Testis (tissue), 2 donors: ENCODE measurements at regions not wholly inside any gene's neighbourhood (a gene's known extent, or its start where the extent isn't known, plus 50 kb on each side); places are given as distances from the start of the nearest gene placed in this dataset.

Experiments
- POLR2A ChIP-seq: fragments of 450-650 bp; IDR thresholded peaks from one replicate; pipeline ENCODE4 v1.6.1; 2017; ENCODE audit warnings: antibody characterized with exemption, mild to moderate bottlenecking, moderate library complexity
- TF ChIP-seq, protein P1 (sequence below), 3 experiments: fragments of 450-650 bp in 2 of 3; fragments of 200-600 bp in 1 of 3; sonication (generic) in 1 of 3; IDR thresholded peaks; one replicate each; pipeline ENCODE4 v1.5.1; 2016 to 2019; ENCODE audit warnings: antibody characterized with exemption in 3 of 3, mild to moderate bottlenecking in 2 of 3, moderate library complexity in 1 of 3

DNA sequence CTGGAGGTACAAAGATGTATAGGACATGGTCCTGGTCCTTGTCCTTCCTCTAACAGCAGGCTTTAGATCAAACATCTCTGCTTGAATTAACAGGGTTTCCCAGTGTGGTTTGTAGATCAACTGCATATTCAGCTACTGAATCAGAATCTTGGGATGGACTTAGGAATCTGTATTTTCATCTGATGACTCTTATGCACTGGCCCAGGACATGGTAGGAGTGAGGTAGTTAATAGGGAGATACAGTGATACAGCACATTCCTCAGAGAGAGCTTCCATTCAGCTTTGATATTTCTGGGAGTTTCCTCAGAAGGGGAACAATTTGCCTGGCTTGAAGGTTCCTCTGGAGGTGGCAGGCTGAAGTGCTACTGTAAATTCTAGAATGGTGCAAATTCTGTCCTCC is 203.1 kb downstream of the LARP7 start:
- no peak for TF ChIP-seq POLR2A
- TF ChIP-seq, protein P1, sequence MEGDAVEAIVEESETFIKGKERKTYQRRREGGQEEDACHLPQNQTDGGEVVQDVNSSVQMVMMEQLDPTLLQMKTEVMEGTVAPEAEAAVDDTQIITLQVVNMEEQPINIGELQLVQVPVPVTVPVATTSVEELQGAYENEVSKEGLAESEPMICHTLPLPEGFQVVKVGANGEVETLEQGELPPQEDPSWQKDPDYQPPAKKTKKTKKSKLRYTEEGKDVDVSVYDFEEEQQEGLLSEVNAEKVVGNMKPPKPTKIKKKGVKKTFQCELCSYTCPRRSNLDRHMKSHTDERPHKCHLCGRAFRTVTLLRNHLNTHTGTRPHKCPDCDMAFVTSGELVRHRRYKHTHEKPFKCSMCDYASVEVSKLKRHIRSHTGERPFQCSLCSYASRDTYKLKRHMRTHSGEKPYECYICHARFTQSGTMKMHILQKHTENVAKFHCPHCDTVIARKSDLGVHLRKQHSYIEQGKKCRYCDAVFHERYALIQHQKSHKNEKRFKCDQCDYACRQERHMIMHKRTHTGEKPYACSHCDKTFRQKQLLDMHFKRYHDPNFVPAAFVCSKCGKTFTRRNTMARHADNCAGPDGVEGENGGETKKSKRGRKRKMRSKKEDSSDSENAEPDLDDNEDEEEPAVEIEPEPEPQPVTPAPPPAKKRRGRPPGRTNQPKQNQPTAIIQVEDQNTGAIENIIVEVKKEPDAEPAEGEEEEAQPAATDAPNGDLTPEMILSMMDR (IDR thresholded peaks at IDR 0.05): no peak
